B cell (primary cell): ENCODE measurements at regions not wholly inside any gene's neighbourhood (a gene's known extent, or its start where the extent isn't known, plus 50 kb on each side); places are given as distances from the start of the nearest gene placed in this dataset.

Source experiments
- ATAC-seq: fragments of 200-7000 bp; cut with Tn5 transposase; one replicate; pipeline ENCODE4 v1.10.0; 2021; ENCODE audit warnings: low read depth, mild to moderate bottlenecking, moderate number of reproducible peaks, moderate library complexity
- CTCF ChIA-PET: fragments of 350-600 bp; sonication (Branson Sonifier 250); formaldehyde crosslinking; loops from one replicate; lab custom pipeline; 2021; ENCODE audit warnings: antibody characterized with exemption, inconsistent platforms; lab: Charles Lee
- POLR2A ChIA-PET: fragments of 350-600 bp; sonication (Branson Sonifier 250); formaldehyde crosslinking; loops from one replicate; lab custom pipeline; 2021; ENCODE audit warnings: antibody characterized with exemption; lab: Charles Lee
- DNase-seq: peaks from one replicate; pipeline ENCODE4 v3.0.0; 2013
- H2AFZ ChIP-seq: 2 replicates; pipeline ENCODE4 v1.6.1; 2012; ENCODE audit warnings: mild to moderate bottlenecking, low read depth, low read length; ENCODE audit not compliant: insufficient read depth, poor library complexity, severe bottlenecking
- H3K27ac ChIP-seq, 2 donors: 1 replicate in 1 of 2; 2 replicates in 1 of 2; pipeline ENCODE4 v1.5.1; 2012 to 2013; ENCODE audit warnings: low read length in 2 of 2, mild to moderate bottlenecking in 2 of 2, moderate library complexity in 1 of 2
- H3K27me3 ChIP-seq, 4 experiments: fragments of 200-600 bp in 1 of 4; sonication (generic) in 1 of 4; replicated peaks in 1 of 4; 1 replicate in 2 of 4; 2 replicates in 2 of 4; pipeline versions ENCODE4 v1.6.1 to v1.7.0; 2013 to 2016; ENCODE audit warnings: low read length in 3 of 4, mild to moderate bottlenecking in 2 of 4, mixed read lengths in 1 of 4, moderate library complexity in 1 of 4; ENCODE audit not compliant: insufficient read depth in 4 of 4, control insufficient read depth in 3 of 4; ENCODE audit errors: control extremely low read depth in 1 of 4
- H3K36me3 ChIP-seq, 2 experiments: replicated peaks in 1 of 2; 1 replicate in 1 of 2; 2 replicates in 1 of 2; pipeline versions ENCODE4 v1.6.1 to v1.7.1; 2013; ENCODE audit warnings: low read length in 1 of 2; ENCODE audit not compliant: insufficient read depth in 2 of 2, control insufficient read depth in 1 of 2; ENCODE audit errors: control extremely low read depth in 1 of 2, extremely low read depth in 1 of 2
- H3K4me1 ChIP-seq, 2 donors: fragments of 200-600 bp in 1 of 2; sonication (generic) in 1 of 2; 1 replicate in 1 of 2; 2 replicates in 1 of 2; pipeline versions ENCODE4 v1.5.1 to v1.6.1; 2013 to 2017; ENCODE audit warnings: low read length in 2 of 2; ENCODE audit not compliant: control insufficient read depth in 2 of 2, insufficient read depth in 2 of 2
- H3K4me2 ChIP-seq: replicated peaks from 2 replicates; pipeline ENCODE3; 2012; ENCODE audit warnings: mild to moderate bottlenecking, low read depth, low read length; ENCODE audit not compliant: poor library complexity, severe bottlenecking
- H3K4me3 ChIP-seq, 5 experiments: fragments of 200-600 bp in 1 of 5; sonication (generic) in 1 of 5; 1 replicate in 3 of 5; 2 replicates in 2 of 5; pipeline versions ENCODE4 v1.5.1 to v1.7.0; 2011 to 2016; ENCODE audit warnings: low read length in 4 of 5, mild to moderate bottlenecking in 4 of 5, low read depth in 2 of 5, control low read depth in 1 of 5, moderate library complexity in 1 of 5; ENCODE audit not compliant: insufficient read depth in 1 of 5; ENCODE audit errors: control extremely low read depth in 1 of 5, extremely low read depth in 1 of 5
- H3K79me2 ChIP-seq: fragments of 200-600 bp; sonication (generic); one replicate; pipeline ENCODE4 v1.6.0; 2016; ENCODE audit warnings: low read length; ENCODE audit not compliant: control insufficient read depth, insufficient read depth
- H3K9ac ChIP-seq: fragments of 200-600 bp; sonication (generic); 2 replicates; pipeline ENCODE4 v1.6.1; 2017; ENCODE audit warnings: mild to moderate bottlenecking, low read length, moderate library complexity
- H3K9me3 ChIP-seq, 3 donors: one replicate each; pipeline versions ENCODE4 v1.6.1 to v1.7.1; 2013; ENCODE audit warnings: low read length in 2 of 3; ENCODE audit not compliant: control insufficient read depth in 2 of 3, insufficient read depth in 1 of 3; ENCODE audit errors: control extremely low read depth in 1 of 3
- H4K20me1 ChIP-seq: 2 replicates; pipeline ENCODE4 v1.6.0; 2012; ENCODE audit warnings: mild to moderate bottlenecking, low read length; ENCODE audit not compliant: insufficient read depth, control insufficient read depth, poor library complexity, severe bottlenecking
- H3K27ac Mint-ChIP-seq: one replicate; pipeline ENCODE4 v1.8.0; 2021; ENCODE audit warnings: mixed read lengths
- H3K27me3 Mint-ChIP-seq: one replicate; pipeline ENCODE4 v1.8.0; 2021; ENCODE audit warnings: mixed read lengths
- H3K4me1 Mint-ChIP-seq: one replicate; pipeline ENCODE4 v1.8.0; 2021; ENCODE audit warnings: mixed read lengths
- H3K4me3 Mint-ChIP-seq: one replicate; pipeline ENCODE4 v1.8.0; 2021; ENCODE audit warnings: mixed read lengths
- H3K9me3 Mint-ChIP-seq: one replicate; pipeline ENCODE4 v1.8.0; 2022; ENCODE audit warnings: mixed read lengths; ENCODE audit not compliant: insufficient read depth
- CTCF ChIP-seq: fragments of 200-600 bp; IDR thresholded peaks from one replicate; pipeline ENCODE4 v1.8.0; 2022; ENCODE audit warnings: antibody characterized with exemption, mild to moderate bottlenecking
- EZH2 ChIP-seq: IDR thresholded peaks from 2 replicates; pipeline ENCODE4 v1.6.1; 2012; ENCODE audit warnings: borderline replicate concordance, low read depth, mild to moderate bottlenecking, moderate library complexity, low read length; ENCODE audit not compliant: insufficient read depth, poor library complexity, severe bottlenecking
- WGBS: methylation state at CpG from one replicate; pipeline ENCODE4 v1.1.5; 2013; ENCODE audit warnings: missing lambda C conversion rate; ENCODE audit not compliant: insufficient coverage; 5-methylcytosine and 5-hydroxymethylcytosine counted together
- intact Hi-C: fragments of 100-400 bp; cut with micrococcal nuclease; formaldehyde crosslinking; loops from one replicate; pipeline ENCODE4 v1.10.0; 2022

GRCh38 chr9:19533373-19533772, 124.6 kb downstream of the ACER2 start:
- H3K79me2 ChIP-seq: no peaks in the 10 kb centered on the region
- Mint-ChIP-seq H3K4me1 (no peaks in the 10 kb centered on the region), H3K27ac (no peak overlapping the region), H3K9me3 (no peaks in the 10 kb centered on the region), H3K4me3 (no peak overlapping the region), H3K27me3 (no peaks in the 10 kb centered on the region)
- H3K36me3 ChIP-seq: no peaks in the 10 kb centered on the region
- 83% methylated on average over 2 of the region's 3 CpGs for WGBS
- intact Hi-C loops: no loop called here
- no peak overlapping the region for H3K9ac ChIP-seq
- TF ChIP-seq EZH2 (no peak), CTCF (no peak)
- no peak overlapping the region for H2AFZ ChIP-seq
- CTCF ChIA-PET: no interaction called here
- H3K4me1 ChIP-seq: no peaks in the 10 kb centered on the region
- no peaks in the 10 kb centered on the region for H4K20me1 ChIP-seq
- H3K27me3 ChIP-seq: no peaks in the 10 kb centered on the region
- no peak for DNase-seq
- no peak overlapping the region for H3K4me3 ChIP-seq
- no peak for ATAC-seq
- POLR2A ChIA-PET: no interaction called here
- no peak overlapping the region for H3K4me2 ChIP-seq
- no peak overlapping the region for H3K27ac ChIP-seq
- H3K9me3 ChIP-seq: no peaks in the 10 kb centered on the region

GRCh38 chr9:19527663-19528062, 118.9 kb downstream of the ACER2 start:
- TF ChIP-seq CTCF: no peak
- no peak for TF ChIP-seq EZH2
- Histone ChIP-seq H2AFZ (no peak overlapping the region), H3K27me3 (no peaks in the 10 kb centered on the region), H3K4me1 (no peaks in the 10 kb centered on the region), H3K79me2 (no peaks in the 10 kb centered on the region), H3K4me2 (no peak overlapping the region), H3K36me3 (no peaks in the 10 kb centered on the region), H3K27ac (no peak overlapping the region), H3K9me3 (no peaks in the 10 kb centered on the region), H4K20me1 (no peaks in the 10 kb centered on the region), H3K4me3 (no peak overlapping the region), H3K9ac (no peak overlapping the region)
- no peak overlapping the region for H3K27ac Mint-ChIP-seq
- no peak for DNase-seq
- ChIA-PET CTCF (no interaction called here), POLR2A (interaction anchor here (0.6 kb wide), 1 partner anchor 187 kb away, joined by 3 read pairs; no protein-coding TSS in a partner anchor)
- ATAC-seq: no peak
- intact Hi-C loops: no loop called here
- H3K27me3 Mint-ChIP-seq: no peaks in the 10 kb centered on the region
- WGBS: 93% methylated on average over 2 of the region's 3 CpGs
- no peaks in the 10 kb centered on the region for H3K4me1 Mint-ChIP-seq
- H3K9me3 Mint-ChIP-seq: no peaks in the 10 kb centered on the region
- H3K4me3 Mint-ChIP-seq: no peak overlapping the region
